Tongue (tissue), 1 donor: ENCODE measurements at regions not wholly inside any gene's neighbourhood (a gene's known extent, or its start where the extent isn't known, plus 50 kb on each side); places are given as distances from the start of the nearest gene placed in this dataset.

Experiments used
- DNase-seq: peaks from one replicate; pipeline ENCODE4 v3.0.0-alpha.2; 2015

DNA sequence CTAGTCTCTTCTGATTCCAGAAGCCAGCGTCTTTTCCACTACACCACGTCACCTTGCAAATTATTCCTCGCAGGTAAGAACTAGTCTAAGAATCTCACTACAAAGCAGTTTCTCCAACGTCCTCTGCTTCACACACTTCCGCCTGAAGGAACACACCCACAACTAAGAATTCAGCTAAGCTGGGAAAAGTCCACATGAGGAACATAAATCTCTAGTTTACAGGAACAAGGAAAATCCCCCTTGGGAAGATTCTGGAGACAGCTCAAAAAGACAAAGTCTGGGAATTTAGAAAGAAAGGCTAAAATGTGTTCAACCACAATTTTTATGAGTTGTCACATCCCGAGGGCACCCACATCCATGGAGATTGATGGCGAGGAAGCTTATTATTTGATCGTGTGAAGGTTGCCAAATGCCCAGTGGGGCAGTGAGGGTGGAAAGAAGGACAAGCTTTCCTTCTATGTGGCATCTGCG is 780.2 kb upstream of the TBX3 start:
- peak; percentile 6 for DNase-seq

DNA sequence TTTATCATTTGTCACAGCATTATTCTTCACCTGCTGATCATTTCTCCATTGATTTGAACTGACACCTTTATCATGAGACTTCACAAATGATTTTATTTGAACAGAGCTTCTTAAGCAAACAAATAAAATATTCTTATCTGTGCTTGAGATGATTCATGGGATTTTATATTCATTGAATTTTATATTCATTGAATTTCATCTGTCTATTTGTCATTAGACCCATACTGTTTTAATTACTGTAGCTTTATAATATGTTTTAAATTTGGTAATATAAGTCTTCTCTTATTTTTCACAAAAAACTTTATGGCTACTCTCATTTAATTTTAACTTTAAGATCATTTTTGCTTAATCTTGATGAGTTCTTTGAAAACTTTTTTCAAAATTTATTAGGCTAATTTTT is 777.4 kb upstream of the TBX3 start:
- DNase-seq: no peak

DNA sequence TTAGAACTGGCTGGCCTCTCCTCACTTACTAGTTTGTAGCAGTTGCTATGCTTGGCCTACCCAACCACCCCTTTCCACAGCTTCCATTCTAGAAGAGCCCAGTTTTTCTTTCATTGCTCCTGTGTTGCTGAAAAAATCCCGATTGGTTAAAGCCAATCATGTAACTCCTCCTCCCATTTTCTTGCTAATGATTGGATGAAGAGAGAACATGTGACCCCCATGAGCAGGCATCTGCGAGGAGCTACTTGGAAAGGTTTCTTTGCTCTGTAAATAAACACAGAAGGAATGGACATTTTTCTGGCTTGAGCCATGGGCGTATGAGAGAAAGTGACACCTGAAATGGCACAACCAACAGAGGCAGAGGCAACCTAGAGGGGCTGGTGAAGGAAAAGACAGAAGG is 773.8 kb upstream of the TBX3 start:
- no peak for DNase-seq

DNA sequence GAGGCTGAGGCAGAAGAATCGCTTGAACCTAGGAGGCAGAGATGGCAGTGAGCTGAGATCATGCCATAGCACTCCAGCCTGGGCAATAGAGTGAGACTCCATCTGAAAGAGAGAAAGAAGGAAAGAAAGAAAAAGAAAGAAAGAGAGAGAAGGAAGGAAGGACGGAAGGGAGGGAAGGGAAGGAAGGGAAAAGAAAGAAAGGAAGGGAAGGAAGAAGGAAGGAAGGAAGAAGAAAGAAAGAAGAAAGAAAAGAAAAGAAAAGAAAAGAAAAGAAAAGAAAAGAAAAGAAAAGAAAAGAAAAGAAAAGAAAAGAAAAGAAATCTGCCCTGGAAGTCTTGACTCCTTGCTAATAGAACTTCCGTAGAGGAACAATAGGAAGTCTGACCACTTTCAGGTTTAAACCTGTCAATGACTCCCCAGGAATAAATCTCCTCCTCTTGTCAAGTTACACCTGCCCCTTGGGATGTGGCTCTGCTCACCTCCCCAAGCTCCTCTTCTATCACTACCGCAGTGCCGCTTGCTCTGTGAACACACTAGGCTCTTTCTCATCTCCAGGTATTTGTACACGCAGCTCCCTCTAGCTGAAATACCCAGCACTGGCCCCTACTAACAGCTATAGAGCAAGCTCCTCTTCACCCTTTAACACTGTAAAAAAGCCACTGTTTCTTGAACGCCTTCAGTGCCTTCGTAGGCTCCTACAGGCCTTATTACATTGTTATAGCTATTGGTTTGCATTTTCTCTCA is 773.1 kb upstream of the TBX3 start:
- DNase-seq: no peak

DNA sequence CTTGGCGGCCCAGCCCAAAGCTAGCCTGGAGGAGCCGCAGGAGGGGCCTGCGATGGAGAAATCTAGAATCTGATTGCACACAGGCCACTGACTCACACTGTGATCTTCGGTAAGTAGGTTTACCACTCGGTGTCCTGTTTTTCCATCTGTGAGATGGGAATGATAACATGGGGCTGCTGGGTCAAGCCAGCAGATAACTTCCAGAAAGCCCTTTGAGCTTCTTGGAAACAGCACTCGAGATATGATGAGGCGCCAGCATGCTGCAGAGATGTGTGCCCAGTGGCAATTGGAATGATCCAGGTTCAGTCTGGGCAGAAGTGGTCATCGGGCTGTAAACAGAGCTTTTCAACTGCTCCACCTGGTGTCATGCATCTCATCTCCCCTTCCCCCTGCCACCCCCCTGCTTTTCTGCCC is 771.3 kb upstream of the TBX3 start:
- no peak for DNase-seq

DNA sequence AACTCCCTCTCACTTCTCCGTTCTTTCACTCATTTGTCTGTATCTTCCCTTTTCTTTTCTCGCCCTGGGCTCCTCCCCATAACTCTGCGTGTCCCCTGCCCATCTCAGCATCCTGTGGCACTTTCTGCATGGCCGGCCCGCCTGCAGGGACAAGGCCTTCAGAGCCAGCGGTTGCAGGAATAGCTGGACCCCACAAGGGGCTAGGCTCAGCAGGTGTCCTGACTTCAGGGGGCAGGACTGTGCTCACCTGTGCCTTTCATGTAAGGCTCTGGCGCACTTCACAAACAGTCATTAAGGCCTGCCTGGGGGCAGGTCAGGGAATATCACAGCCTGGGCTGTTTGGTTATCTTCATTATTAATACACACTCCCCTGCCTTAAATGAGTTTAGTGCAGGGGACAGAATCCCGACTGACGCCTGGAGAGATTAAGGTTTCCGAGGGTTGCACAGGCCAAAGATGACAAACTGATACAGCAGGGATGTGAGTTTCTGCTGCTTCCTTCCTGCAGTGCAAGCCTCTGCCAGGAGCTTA is 768.8 kb upstream of the TBX3 start:
- DNase-seq: no peak

DNA sequence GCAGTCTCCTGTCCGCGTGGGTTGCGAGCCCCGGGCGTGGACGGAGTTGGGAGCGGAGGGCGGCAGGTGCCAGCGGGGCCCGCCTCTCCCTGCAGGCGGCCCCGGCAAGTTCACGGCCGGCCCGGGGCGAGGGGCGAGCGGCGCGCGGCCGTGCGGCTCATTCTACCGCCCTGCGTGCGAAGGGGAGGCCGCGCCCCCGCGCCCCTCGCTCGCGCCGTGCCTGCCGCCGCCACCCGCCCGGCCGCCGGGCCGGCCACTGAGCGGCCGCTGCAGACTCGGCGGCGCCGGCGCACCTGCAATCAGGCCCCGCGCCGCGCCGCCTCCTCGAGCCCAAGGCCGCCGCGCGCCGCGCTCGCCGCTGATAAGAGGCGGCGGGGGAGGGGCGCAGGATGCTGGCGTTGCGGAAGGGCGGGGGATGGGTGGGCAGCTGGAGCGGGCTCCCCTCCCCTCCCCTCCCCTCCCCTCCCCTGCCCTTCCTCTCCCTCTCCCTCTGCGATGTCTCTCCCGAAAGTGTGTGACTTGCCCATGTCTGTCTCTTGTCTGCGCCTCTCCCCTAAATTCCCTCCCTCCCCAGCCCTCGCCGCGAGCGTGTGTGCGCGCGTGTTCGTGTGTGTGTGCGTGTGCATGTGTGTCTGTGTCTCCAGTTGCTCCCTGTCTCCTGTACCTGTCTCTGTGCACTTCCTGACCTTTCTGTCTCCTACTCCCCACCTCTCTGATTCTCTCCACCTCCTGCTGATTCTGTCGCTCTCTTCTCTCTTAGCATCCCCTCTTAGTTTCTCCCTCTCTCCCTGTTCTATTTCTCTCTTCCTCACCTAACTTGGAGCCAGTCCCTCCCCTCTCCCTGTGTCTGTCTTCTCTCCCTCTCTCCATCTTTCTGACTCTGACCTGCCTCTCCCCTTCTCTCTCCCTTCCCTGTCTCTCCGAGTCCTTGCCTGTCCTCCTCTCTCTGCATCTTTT is 768.1 kb upstream of the TBX3 start:
- peak; percentile 69 for DNase-seq

DNA sequence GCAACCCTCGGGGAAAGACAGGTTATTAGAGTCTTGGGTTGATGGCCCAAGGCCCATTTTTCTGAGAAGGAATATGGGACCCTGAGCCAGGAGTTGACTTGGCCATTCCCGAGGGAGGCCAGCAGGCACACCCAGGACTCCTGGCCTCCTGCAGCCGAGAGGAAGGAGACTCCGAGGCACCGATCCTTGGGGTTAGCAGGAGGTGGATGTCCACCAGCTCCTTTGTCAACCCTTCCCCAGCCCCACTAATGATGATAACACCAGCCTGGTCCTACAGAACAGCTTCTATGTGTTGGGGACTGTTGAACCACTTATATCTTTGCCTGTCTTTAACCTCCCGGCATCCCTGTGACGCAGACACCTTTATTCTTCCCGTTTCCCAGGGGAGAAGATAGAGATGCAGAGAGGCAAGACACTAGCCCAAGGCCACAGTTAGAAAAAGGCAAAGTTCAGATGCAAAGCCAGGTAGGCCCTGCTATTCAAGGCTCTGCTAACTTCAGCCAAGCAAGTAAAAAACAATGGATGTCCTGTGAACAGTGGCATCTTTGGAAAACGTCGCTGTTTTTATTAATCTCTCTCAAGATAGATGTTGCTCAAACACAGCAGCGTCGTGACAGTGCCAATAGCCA is 767.3 kb upstream of the TBX3 start:
- DNase-seq: no peak

DNA sequence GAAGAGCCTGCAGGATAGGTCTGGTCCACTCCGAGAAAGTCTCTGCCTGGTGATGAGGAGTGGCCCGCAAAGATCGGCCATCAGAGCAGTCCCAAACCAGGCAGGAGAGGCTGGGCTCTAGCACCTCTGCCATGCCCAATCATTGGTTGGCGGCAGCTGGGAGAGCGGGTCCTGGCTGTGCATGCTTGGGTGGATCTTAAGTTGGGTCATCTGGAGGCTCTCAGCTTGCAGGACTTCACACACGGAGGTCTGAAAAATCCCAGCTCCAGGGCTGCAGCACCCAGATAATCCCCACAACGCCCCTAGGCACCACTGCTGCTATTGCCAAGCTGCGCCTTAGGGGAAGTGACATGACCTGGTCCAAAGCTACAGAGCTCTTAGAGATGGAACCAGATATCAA is 766.7 kb upstream of the TBX3 start:
- no peak for DNase-seq

DNA sequence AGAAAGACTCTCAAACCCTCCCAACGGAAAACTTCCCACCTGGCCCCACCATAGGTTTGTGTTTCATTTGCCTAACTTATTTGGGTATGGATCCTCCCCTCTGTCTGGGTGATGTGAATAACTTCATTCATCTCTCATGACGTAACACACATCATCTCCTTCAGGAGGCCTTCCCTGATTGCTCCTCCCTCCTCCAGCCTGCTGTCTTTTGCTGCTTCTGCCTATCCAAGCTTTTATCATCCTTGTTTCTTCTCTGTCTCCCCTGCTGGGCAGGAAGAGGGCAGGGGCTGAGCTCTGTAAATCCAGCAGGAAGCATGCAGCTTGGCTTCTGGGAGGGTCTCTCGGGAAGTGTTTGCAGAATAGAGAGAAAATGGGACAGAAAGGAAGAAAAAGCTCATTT is 766.0 kb upstream of the TBX3 start:
- no peak for DNase-seq

DNA sequence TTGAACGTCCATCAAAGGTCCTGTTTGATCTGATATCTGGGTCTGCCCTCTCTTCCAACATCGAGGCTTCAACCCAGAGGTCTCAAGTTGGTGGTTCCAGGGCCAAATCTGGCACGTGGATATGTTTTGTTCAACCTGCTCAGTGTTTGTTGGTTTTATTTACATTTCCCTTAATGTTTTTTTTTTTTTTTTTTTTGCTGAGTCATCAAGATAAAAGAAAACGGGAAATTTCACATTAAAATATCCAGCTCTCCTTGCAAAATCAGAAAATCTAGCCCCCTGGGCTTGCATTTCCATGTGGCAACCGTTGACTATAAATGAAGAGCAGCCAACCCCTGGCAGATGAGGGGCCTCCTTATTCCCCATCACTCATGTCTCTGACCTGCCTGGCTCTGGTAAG is 765.6 kb upstream of the TBX3 start:
- DNase-seq: no peak

DNA sequence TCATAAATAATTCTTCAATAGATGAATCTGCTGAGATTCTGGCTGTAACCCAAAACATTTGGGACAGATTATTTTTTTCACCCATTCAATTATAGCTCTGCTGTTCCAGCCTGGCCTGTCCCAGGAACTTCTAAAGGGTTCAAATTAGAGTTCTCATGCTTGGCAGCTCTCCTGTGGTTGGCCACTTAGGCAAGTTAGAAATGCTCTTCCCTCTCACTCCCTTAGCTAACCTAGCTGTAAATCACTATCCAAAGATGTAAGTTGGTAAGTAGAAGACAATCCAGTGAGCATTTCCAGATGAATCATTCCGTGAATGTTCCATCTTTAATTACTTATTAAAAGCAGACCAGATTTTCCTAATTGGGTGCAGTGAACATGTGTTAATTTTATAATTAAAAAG is 760.4 kb upstream of the TBX3 start:
- no peak for DNase-seq

DNA sequence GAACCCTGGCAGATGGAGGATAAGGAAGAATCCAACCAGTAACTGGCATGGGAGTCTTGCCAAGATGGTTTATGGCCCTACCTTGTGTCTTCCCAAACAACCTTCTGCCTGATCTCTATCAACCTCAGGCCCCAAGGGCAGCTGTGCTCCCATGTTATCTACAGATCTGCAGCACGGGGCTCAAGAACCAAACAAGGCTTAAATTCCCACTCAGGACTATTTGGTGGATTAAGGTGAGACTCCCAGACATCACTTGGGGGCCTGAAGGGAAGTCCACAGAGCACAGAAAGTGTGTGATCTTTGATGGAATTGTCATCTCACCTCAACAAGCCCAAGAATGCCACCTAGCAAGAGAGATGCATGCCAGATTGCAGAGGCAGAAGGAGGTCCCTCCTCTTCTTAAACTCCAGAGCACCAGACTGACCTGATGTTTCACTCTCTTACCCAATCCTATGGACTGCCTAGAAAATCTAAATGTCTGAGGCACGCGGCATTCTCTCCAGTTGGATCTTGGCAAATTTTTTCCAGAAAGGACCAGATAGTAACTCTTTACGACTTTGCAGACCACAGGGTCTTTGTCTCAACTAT is 759.5 kb upstream of the TBX3 start:
- no peak for DNase-seq

DNA sequence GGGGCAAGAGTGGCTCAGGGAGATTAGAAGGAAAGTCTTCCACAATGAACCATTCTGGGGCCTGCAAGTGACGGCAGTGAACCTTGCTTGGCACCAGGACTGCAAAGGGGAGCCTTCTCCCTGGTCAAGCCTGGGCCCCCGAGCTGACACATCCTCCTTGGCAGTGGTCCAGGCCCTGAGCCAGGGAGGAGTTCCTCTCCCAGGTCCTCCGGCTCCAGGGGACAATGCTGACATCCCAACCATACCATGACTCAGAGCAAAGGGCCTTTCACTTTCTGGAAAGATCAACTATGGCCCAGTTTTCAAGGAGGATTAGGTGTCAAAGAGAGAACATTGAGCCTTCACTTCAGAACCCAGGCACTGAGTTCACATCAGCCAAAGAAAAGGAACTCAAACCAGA is 756.5 kb upstream of the TBX3 start:
- peak; percentile 6 for DNase-seq

DNA sequence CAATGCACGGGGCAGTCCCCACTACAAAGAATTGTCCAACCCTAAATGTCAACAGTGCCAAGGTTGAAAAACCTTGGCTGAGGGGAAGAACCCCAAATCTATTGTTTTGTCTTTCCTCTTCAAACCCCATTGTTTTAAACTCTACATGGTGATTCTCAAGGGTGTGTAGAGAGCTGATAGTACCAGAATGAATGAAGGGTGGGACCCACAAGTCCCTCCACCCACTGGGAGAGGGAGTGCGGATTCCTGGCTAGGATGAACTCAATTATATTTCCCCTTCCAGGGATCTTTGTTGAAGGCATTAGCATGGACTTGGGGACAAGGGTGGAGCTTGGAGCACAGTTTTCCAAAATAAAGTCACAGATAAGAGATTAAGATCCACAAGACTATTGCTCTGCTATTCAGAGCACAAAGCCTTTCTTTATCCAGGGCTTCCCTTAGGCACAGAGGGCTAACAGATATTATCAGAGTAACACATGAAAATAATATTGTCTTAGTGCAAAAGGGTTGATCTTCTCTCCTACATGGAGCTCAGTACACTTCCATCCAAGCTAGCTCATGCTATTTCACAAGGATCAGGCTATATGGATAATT is 755.1 kb upstream of the TBX3 start:
- DNase-seq: no peak

DNA sequence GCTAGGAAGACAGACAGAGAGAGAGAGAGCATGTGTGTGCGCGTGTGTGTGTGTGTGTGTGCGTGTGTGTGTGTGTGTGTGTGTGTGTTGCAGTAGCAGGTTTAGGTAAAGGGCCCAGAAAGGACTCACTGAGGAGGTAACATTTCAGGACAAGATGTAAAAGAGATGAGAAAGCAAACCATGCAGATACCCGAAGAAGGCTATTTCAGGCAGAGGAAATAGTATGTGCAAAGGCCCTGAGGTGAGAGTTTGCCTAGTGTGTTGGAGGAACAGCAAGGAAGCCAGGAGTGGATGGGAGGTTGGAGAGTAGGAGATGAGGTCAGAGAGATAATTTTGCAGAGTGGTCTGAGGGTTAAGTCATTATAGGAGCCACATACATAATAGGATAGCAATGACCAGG is 754.3 kb upstream of the TBX3 start:
- DNase-seq: no peak

DNA sequence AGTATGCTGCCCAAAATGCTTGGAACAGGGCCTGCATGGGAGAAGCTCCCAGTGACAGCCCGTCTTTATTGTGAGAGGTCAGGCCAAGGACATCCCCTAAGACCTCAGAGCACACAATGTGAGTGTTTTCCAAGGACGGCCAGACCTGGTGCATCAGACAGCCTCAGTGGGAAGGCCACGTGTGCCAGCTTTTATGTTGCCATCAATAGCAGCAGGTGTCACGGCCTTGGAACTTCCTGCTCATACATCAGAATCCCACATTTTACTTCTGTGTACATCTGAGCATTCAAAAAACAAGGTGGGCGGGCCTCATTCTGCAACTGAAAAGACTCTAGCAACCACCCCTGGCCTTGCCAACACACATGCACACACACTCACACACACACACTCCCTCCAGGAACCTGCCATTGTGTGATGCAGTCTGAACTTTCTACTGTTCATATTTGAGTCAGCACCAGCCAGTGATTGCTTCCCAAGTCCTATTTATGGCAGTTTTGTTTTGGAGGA is 753.1 kb upstream of the TBX3 start:
- DNase-seq: no peak

DNA sequence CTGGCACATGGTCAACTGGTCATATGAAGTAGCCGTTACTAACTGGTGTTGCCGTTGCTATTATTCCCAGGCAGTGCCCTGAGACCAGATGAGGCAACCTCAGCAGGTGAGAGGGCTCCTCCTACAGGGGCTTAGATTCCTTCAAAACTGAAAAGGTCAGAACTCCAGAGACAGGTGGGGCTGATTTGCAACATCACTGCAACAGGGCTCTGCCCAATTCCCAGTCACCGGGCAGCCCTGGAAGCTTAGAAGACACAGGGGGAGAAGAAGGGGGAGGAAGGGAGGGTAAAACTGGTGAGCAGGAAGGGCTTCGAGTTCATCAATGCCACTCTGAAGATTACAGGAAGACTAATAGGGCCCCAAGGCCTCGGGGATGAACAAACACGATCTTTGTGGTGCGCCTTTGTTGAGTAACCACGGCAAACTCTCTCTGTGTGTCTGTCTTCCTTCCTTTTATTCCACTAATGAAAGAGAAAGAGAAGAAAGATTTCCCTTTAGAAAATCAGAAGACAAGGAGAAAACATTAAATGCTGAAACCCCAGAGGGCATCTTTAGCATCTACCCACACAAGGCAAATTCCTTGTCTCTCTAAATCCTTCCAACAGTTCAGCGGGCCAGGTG is 749.1 kb upstream of the TBX3 start:
- DNase-seq: peak; percentile 52

DNA sequence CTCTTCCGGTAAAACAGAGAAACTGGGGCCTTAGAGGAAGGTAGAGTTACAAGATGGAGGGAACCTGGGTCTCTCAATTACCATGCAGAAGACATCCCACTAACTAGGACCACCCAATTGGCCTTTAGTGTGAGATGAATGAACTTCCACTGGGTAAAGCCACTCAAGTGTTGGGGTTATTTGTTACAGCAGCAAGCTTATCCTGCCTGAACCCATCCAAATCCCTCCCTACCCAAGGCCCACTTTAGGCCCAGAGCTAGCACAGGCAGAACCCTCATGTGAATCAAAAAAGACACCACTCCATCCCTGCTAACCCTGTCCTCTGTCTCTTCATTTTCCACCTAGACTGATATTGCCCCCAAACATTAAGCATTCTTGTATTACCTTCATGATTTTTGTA is 746.7 kb upstream of the TBX3 start:
- DNase-seq: no peak

DNA sequence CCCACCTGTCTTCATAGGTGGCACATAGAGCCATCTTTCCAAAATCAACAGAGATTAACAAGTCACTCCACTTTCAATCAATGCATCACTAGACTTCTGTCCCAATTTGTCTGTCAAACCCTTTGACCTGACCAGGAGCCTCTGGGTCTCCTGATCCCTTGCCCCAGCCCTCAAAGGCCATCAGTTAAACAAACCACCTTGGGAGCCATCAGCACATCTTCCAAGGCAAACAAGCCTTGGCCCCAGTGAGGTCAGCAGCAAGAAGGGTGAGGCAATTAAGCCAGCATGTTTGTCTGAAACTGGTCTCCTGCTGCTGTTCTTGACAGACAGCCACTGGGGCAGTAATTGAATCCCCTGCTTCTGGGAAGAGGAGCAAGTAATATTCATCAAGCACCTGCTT is 742.8 kb upstream of the TBX3 start:
- no peak for DNase-seq

DNA sequence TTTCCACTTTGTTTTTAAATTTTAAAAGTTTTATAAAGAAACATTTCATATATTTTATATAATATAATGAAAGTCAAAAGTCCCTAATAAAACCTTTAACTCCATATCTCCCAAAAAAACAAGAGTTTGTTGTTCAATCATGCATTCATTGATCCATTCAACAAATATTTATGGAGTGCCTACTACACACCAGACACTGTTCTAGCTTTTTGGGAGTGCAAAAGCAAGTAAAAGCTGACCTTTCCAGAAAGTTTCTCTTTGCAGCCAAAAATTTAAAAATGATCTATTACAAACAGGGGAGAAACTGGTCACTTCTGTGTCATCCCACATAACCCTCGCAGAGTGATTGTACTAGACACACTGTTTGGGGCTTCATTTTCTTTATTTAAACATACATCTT is 740.0 kb upstream of the TBX3 start:
- DNase-seq: no peak
